HEK293 (cell line): ENCODE measurements at regions not wholly inside any gene's neighbourhood (a gene's known extent, or its start where the extent isn't known, plus 50 kb on each side); places are given as distances from the start of the nearest gene placed in this dataset.

Source experiments
- ZFP37 ChIP-seq: fragments of 450-650 bp; formaldehyde crosslinking; IDR thresholded peaks from 2 replicates; pipeline ENCODE4 v1.5.1; 2016; ENCODE audit warnings: missing biosample characterization, missing genetic modification characterization
- ZNF211 ChIP-seq: fragments of 450-650 bp; formaldehyde crosslinking; IDR thresholded peaks from 2 replicates; pipeline ENCODE4 v1.5.1; 2016; ENCODE audit warnings: low read depth, missing biosample characterization, missing genetic modification characterization
- ZNF768 ChIP-seq: fragments of 450-650 bp; formaldehyde crosslinking; IDR thresholded peaks from 2 replicates; pipeline ENCODE4 v1.5.1; 2018; ENCODE audit warnings: missing biosample characterization, mild to moderate bottlenecking, missing genetic modification characterization
- TF ChIP-seq, protein P1 (sequence below): fragments of 450-650 bp; formaldehyde crosslinking; IDR thresholded peaks from 2 replicates; pipeline ENCODE4 v1.5.1; 2016; ENCODE audit warnings: missing biosample characterization, missing genetic modification characterization
- TF ChIP-seq, protein P2 (sequence below): fragments of 450-650 bp; formaldehyde crosslinking; IDR thresholded peaks from 2 replicates; pipeline ENCODE4 v1.5.0; 2017; ENCODE audit warnings: missing biosample characterization, missing genetic modification characterization, borderline replicate concordance
- TF ChIP-seq, protein P3 (sequence below): fragments of 450-650 bp; formaldehyde crosslinking; IDR thresholded peaks from 2 replicates; pipeline ENCODE4 v1.5.1; 2016; ENCODE audit warnings: missing biosample characterization, missing genetic modification characterization
- TF ChIP-seq, protein P4 (sequence below): fragments of 450-650 bp; formaldehyde crosslinking; IDR thresholded peaks from 2 replicates; pipeline ENCODE4 v1.5.1; 2016; ENCODE audit warnings: missing biosample characterization, missing genetic modification characterization, borderline replicate concordance

DNA sequence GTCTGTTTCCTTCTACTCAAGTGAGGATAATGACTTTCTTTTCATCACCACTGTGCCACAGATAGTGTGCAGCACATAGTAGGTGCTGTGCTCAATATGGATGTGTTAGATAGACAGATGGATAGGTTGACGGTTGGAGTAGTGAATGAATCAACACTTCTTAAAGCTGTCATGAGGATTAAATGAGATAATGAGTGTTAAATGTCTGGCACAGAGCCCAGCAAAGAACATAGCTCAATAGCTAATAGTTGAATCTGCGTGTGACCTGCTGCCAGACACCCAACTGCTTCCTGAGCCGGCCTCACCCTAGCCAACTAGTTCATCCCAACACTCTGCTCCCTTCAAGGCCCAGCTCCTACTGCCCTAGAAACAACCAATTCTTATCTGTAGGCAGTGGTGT lies 67.7 kb upstream of the PJA1 start:
- TF ChIP-seq, protein P1, sequence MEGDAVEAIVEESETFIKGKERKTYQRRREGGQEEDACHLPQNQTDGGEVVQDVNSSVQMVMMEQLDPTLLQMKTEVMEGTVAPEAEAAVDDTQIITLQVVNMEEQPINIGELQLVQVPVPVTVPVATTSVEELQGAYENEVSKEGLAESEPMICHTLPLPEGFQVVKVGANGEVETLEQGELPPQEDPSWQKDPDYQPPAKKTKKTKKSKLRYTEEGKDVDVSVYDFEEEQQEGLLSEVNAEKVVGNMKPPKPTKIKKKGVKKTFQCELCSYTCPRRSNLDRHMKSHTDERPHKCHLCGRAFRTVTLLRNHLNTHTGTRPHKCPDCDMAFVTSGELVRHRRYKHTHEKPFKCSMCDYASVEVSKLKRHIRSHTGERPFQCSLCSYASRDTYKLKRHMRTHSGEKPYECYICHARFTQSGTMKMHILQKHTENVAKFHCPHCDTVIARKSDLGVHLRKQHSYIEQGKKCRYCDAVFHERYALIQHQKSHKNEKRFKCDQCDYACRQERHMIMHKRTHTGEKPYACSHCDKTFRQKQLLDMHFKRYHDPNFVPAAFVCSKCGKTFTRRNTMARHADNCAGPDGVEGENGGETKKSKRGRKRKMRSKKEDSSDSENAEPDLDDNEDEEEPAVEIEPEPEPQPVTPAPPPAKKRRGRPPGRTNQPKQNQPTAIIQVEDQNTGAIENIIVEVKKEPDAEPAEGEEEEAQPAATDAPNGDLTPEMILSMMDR (tag by site-specific recombination) = no peak
- no peak for TF ChIP-seq ZNF211 (tag by site-specific recombination)
- TF ChIP-seq ZFP37 (tag by site-specific recombination) = no peak
- TF ChIP-seq, protein P2, sequence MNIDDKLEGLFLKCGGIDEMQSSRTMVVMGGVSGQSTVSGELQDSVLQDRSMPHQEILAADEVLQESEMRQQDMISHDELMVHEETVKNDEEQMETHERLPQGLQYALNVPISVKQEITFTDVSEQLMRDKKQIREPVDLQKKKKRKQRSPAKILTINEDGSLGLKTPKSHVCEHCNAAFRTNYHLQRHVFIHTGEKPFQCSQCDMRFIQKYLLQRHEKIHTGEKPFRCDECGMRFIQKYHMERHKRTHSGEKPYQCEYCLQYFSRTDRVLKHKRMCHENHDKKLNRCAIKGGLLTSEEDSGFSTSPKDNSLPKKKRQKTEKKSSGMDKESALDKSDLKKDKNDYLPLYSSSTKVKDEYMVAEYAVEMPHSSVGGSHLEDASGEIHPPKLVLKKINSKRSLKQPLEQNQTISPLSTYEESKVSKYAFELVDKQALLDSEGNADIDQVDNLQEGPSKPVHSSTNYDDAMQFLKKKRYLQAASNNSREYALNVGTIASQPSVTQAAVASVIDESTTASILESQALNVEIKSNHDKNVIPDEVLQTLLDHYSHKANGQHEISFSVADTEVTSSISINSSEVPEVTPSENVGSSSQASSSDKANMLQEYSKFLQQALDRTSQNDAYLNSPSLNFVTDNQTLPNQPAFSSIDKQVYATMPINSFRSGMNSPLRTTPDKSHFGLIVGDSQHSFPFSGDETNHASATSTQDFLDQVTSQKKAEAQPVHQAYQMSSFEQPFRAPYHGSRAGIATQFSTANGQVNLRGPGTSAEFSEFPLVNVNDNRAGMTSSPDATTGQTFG (tag by site-specific recombination) = no peak
- TF ChIP-seq, protein P3, sequence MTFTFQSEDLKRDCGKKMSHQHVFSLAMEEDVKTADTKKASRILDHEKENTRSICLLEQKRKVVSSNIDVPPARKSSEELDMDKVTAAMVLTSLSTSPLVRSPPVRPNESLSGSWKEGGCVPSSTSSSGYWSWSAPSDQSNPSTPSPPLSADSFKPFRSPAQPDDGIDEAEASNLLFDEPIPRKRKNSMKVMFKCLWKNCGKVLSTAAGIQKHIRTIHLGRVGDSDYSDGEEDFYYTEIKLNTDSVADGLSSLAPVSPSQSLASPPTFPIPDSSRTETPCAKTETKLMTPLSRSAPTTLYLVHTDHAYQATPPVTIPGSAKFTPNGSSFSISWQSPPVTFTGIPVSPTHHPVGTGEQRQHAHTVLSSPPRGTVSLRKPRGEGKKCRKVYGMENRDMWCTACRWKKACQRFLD = no peak
- no peak for TF ChIP-seq ZNF768 (tag by site-specific recombination)
- TF ChIP-seq, protein P4, sequence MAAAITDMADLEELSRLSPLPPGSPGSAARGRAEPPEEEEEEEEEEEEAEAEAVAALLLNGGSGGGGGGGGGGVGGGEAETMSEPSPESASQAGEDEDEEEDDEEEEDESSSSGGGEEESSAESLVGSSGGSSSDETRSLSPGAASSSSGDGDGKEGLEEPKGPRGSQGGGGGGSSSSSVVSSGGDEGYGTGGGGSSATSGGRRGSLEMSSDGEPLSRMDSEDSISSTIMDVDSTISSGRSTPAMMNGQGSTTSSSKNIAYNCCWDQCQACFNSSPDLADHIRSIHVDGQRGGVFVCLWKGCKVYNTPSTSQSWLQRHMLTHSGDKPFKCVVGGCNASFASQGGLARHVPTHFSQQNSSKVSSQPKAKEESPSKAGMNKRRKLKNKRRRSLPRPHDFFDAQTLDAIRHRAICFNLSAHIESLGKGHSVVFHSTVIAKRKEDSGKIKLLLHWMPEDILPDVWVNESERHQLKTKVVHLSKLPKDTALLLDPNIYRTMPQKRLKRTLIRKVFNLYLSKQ (tag by site-specific recombination) = no peak
